ENCODE measurements at regions not wholly inside any gene's neighbourhood (a gene's known extent, or its start where the extent isn't known, plus 50 kb on each side); places are given as distances from the start of the nearest gene placed in this dataset.
"Not testable (repeated sequence)": the region's sequence is repeated elsewhere in the genome, so short reads cannot be mapped to it uniquely, and the experiment has no call there.

- DNase-seq: no peak
Measured at GRCh38 chr12:46484396-46485061, 112.0 kb upstream of the SLC38A2 start.

DNA sequence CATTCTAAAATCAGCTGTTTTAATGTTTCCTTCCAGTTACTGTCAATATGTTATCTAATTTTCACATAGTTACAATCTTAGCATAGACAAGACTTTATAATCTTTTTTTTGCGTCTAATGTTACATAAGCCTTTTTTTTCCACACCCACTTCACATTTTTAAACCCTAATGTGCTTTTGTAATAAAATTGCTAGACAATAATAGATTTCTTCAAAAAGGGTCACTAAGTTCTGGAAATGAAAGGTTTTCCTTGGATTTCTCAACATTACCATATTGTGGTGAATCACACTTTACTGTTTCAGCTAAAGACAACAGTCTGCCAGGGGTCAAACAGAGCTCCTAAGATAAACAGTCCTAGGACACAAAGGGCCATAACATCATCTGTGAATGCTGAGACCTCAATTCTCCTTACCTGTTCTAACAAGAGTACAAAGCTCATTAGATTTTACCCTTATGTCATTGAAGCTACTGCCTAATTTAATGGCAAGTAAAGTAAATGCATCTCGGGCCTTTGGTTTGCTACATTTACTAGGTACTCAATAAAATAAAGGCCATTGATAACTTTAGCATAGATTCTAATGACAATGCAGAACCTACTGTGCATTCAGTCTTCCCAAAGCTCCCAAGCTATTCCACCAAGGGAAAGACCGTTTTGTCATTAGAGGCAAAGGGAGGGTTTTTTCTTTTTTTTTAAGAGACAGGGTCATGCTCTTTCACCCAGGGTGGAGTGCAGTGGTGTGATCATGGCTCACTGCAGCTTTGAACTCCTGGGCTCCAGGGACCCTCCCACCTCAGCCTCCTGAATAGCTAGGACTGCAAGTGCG is 111.2 kb upstream of the SLC38A2 start:
- no peak for DNase-seq

DNA sequence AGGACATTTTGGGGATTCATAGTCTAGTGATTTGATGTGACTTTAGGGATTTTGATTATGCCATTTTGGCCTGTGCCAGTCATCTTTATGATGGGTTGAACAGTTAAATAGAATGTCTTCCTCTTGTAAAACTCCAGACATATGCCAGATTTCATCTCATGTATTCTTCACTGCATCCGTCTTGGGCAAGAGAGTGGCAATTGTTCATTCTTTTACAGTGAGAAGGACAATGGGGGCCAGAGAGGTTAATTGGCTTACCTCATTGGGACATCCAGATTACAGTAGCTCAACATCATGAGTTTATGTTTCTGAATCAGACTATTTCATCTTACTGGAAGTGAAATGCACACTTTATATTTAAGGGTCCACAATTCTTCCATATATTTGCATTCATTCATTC is 108.2 kb upstream of the SLC38A2 start:
- no peak for DNase-seq

DNA sequence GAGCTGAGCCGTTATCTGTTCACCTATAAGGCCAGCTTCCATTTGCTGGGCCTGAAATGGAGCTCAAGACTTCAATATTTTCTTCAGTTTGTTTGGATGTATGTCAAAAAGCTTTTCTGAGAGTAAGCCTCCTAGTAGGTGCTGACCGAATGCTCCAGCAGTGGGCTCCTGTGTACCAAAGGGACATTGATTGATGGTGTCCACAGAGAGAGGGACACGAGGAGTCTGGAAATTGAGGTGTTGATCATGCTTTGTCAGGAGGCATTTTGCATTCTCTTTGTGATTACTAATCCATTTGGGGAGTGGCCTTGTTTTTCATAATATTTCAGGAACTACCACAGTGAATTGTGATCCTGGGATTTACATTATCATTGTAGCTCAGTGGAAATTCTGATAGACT is 107.7 kb upstream of the SLC38A2 start:
- no peak for DNase-seq

- no peak for DNase-seq
Measured at GRCh38 chr12:46478123-46478522, 105.5 kb upstream of the SLC38A2 start.

- no peak for DNase-seq
Measured at GRCh38 chr12:46477541-46477940, 105.0 kb upstream of the SLC38A2 start.

DNA sequence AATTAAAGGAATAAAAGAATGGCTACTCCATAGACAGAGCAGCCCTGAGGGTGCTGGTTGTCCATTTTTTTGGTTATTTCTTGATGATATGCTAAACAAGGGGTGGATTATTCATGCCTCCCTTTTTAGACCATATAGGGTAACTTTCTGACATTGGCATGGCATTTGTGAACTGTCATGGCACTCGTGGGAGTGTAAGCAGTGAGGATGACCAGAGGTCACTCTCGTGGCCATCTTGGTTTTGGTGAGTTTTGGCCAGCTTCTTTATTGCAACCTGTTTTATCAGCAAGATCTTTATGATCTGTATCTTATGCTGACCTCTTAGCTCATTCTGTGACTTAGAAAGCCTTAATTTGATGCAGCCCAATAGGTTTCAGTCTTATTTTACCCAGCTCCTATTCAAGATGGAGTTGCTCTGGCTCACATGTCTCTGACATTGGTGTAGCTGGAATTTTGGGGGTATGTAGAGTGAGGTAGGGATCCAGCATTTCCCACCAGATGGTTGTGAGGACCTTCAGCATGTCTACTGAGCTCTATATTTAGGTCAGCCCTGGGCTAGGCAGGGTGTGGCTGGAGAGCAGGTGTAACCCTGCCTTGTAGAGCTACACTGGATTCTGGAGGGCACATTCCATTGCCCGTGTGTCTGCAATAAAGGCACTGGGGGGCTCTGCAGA is 103.5 kb upstream of the SLC38A2 start:
- DNase-seq: no peak

DNA sequence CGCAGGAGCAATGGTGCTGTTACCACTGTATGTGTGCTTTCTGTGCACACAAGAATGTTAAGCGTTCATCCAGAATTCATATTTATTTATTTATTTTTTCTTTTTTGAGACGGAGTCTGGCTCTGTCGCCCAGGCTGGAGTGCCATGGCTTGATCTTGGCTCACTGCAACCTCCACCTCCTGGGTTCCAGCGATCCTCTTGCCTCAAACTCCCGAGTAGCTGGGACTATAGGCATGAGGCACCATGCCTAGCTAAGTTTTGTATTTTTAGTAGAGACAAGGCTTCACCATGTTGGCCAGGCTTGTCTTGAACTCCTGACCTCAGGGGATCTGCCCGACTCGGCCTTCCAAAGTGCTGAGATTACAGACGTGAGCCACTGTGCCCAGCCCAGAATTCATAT is 101.8 kb upstream of the SLC38A2 start:
- DNase-seq: not testable (repeated sequence)

DNA sequence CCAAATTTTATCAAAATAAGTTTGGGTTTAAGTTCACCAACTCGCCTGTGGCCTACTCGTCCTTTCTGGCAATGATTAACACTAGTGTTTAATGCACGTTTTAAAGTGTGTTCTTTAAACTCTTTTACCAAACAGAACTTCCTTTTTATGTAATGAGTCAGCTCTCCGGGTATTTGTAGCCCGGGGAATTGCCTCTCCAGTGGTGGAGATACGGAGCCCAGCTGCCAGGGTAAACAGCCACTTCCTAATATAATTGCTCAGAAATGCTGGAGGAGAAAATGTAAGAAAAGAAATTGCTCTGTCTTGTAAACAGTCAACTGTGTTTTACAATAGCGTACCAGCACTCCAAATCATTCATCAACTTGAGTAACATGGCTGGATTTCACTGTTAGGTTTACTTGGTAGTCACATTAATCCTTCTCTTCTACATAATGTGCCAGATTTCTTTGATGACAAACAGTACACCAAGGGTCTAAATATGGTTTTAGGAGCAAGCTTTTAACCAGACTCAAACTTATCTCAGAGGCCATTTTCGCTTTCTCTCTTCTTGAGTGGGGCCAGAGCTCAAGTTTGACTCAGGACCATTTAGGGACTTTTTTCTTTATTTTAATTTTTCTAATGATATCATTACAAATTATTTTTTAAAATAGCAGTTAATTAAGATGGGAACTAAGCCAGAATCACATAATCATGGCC is 101.2 kb upstream of the SLC38A2 start:
- DNase-seq: no peak

DNA sequence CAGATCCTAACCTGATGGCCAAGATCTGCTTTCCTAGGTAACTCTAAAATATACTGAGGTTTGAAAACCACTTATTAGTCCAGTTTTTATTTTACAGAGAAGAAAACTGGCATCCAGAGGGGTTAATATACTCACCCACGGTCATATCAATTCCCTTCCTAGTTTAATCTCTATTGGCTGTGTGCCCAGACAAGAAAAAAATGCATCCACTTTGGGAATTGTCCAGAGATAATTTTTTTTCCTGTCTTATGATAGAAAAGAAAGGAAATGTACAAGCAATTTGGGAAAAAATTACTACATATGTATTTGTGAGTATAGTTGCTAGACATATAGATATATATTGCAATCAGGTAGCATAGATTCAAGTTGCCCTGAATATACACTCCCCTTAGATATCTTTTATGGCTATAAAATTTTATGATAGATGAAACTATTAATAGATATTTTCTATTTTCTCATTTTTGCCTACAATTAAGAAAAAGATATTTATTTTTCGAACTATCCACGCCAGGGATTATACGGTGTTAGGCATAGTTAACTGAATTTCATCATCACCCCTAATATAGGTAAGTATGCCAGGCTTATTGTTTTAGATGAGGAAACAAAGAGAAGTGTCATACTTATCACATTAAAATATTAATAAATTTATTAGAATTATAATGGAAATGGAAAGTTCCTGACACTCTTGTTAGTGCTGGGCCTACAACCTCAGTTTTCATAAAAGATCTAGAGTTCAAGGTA is 100.5 kb upstream of the SLC38A2 start:
- DNase-seq: no peak

- no peak for DNase-seq
Measured at GRCh38 chr12:46472144-46472705, 99.7 kb upstream of the SLC38A2 start.

GRCh38 chr12:46471404-46471803 is 98.8 kb upstream of the SLC38A2 start:
- no peak for DNase-seq

DNA sequence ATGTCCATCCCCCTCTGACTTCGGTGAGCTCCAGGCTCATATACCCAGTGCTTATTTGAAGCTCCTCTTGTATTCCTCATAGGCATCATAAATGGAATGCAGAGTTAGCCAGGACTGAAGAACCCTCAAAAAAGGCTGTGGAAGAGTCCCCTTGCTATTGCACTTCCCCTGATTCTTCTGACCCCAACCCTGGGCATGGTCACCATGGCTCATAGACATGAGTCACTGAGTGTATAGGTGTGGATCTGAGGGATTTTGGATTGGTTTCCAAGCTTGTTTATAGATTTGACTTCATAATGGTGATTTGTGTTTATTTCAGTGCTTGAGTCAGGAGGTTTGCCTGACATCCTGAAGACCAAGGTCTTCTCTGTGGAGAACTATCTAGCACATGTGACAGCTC is 98.4 kb upstream of the SLC38A2 start:
- DNase-seq: no peak

GRCh38 chr12:46470036-46470627 is 97.6 kb upstream of the SLC38A2 start:
- no peak for DNase-seq

GRCh38 chr12:46468813-46469212 is 96.2 kb upstream of the SLC38A2 start:
- DNase-seq: no peak

- no peak for DNase-seq
Measured at GRCh38 chr12:46468160-46468559, 95.6 kb upstream of the SLC38A2 start.

- DNase-seq: no peak
Measured at GRCh38 chr12:46465307-46465706, 92.7 kb upstream of the SLC38A2 start.

GRCh38 chr12:46464863-46465262 is 92.3 kb upstream of the SLC38A2 start:
- DNase-seq: no peak

DNA sequence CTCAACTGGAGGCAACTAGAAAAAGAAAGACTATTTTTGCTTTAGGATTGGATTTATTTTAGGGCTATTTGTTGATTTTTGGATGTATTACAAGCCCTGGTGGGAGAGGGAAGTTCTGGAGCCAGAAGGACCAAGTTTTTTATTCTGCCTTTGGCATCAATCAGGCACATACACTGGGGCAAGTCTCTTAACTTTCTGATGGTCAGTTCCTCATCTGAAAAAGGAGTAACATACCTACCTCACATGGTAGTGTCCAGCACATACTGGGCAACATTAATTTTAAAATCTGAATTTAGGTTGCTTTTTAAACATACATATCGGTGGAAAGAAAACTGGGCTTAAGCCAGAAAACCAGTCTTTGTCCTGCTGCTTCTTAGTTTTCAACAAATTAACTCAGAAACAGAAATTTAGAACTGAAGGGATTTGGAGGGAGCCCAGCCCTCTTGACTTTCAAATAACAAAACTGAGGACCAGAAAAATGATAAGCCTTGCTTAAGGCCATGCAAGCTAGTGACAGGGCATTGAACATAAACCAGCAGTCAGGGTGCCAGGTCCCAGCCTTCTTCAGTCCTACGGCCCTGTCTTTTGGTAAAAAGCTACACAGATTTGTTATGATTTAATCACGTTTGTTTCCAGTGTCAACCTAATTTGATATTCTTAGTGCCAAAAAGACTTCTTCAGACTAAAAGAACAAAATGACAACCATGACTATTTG is 90.2 kb upstream of the SLC38A2 start:
- no peak for DNase-seq

GRCh38 chr12:46461907-46462640 is 89.5 kb upstream of the SLC38A2 start:
- DNase-seq: no peak
